GM21717 (cell line): ENCODE measurements at regions not wholly inside any gene's neighbourhood (a gene's known extent, or its start where the extent isn't known, plus 50 kb on each side); places are given as distances from the start of the nearest gene placed in this dataset.

ENCODE experiments used
- ATAC-seq: cut with Tn5 transposase; IDR thresholded peaks from one replicate; pipeline ENCODE4 v1.9.1; 2021; ENCODE audit warnings: mild to moderate bottlenecking, moderate library complexity; ENCODE audit not compliant: unreplicated experiment

DNA sequence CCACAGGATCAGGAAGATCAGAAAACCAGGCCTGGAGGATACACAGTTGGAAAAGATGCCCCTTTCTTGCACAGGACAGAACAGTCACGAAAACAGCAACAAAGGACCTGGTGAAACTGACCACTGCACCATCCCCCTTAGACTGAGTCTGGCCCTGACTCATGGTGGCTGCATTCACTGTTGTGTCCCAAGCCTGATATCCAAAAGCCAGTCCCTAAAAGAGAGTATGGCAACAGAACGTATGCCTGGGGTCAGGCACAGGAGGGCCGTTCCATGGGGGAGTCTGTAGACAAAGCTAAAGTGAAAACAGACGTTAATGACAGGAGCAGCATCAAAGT lies 301.1 kb upstream of the NBEA start:
- ATAC-seq = no peak

DNA sequence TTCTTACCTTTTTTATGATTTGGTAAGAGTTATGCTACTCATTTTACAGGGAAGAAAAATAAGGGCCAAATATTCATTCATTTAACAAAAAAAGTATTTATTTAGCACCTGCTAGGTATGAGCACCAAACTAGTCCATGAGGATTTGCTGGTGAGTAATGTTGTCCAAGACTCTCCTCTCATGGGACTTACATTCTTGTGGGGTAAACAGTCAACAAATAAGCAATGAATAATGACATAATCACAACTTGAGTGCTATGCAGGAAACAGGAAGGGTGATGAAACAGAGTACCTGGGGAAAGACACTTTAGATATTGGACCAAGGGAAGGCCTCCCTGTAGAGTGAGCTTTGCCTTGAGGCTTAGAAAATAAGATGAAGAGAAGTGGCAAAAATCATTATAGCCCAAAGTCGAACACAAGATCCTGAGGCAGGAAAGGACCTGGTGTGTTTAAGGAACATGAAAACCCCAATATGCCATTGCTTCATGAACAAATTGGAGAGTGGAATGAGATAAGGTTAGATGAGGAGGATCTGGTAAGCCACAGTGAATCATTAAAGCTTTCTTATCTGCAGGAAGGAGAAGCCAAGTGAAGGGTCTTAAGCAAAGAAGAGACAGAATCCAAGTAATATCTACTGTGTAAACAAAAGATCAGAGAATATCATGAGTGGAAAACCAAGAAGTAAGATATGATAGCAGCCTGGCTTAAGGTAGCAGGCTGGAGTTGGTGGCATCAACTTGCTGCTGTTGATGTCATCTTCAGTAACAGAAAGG lies 294.5 kb upstream of the NBEA start:
- ATAC-seq = no peak

DNA sequence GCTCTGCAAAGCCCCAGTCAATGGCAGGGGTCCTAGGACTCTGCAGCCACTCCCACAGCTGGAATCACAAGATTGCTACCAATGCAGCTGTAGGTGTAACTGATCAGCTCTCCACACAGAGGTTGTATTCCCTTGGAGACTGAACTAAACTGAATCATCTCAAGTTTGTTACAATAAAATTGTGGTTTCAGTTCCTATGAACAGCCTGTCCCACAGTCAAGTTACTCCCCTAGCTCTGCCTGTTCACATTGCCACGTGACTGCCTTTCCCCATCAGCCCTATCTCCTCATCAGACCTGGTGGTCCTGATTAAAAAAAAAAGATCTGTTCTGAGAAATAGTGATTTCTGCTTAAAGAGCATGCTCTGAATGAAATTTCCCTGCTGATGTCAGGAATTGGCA lies 287.9 kb upstream of the NBEA start:
- no peak for ATAC-seq

DNA sequence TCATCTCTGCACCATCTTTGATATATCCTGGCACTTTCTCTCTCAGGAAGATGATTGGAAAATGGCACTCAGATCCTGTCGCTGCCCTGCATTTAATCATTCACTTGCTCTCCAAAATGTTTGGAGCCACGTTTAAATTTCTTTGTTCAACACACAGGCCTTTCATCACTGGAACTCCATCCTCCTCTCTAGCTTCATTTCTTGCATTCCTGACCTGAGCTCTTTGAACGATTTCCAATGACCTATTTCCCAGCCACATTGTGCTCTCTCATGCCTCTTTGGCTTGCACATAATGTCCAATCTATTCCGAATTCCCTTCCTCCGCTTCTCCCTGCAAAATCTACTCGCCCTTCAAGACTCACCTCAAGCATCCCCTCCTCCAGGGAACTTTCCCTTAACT lies 287.4 kb upstream of the NBEA start:
- ATAC-seq = no peak

DNA sequence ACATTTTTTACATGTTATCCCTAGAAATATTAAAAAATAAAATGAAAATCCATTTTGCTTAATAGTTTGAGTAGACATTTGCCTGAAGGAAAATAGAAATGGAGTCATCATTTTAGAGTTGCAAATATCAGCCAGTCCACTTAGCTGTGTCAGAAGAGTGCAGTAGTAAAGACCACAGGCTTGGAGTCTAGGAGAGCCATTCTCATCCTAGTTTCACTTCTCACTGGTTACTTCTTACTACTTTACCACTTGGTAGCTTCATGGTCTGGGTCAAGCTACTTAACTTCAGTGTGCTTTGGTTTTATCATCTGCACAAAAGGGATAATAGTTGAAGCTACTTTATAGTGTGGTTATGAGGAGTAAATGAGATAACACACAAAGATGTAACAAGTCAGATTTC lies 286.5 kb upstream of the NBEA start:
- ATAC-seq = no peak

DNA sequence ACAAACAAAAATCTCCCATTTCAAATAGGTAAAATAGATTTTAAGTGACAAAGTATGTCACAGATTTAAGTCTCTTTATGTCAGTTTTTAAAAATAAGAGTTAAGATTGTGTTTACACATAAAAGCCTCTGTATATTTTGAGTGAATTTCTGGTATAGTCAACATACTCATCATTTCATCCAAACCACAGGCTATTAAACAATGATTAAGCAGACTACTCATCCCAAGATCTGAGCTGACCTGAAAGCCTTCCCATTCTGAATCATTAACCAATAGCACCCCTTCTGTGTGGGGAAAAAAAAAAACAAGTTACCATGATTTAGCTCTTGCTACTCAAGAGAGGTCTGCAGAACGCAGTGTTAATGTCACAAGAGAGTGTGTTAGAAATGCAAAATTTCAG lies 284.4 kb upstream of the NBEA start:
- ATAC-seq = no peak

DNA sequence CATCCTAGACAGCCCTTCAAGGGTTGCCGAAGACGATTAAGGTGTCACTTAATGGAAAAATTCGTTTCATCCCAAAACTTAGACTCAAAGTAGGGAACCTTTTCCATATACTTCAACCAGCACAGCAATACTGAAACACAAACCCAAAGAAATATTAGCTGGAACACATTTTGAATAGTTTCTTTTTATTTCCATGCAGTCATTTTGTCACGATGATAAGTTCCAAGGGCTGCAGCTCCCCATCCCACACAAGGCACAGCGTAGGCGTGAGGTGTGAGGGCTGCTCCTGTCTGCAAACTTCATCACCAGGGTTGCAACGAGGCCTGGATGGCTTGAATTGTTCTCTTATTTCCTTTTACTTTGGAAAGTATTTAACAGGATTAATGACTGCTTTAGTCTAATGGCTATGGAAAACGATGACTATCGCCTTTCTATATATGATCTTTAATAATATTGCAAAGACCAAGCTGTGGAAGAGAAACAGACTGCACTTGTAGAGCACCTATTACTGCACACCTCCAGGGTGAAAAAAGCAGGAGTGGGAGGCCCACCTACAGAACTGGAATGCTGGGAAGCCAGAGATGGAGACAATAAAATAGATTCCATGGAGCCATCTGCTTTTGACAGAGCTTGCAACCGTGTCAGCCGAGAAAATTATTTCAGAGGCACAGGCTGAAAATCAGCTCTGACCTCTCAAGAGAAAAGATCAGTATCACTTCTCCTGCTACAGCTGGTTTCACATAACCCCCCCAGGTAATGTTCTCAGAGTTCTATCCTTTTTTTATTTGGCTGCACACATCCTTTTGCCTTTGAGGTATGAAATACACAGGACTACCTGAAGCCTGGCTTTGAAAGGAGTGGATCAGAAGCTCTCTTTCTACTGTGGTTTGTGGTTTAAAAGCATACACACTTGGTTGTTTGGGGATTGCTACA lies 274.5 kb upstream of the NBEA start:
- no peak for ATAC-seq

DNA sequence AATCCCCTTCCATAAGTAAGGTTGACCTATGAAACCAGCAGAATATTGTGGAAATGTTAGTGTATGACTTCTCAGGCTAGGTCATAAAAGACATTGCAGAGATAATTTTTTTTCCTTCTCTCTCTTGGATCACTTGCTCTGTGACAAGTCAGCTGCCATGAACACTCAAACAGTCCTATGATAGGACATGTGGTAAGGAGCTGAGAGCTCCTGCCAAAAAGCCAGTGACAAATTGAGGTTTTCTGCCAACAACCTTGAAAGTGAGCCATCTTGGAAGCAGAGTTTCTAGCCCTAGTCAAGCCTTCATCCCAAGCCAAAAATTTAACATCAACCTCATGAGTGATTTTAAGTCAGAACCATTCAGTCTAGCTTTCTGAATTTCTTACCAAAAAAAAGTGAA lies 270.9 kb upstream of the NBEA start:
- ATAC-seq = no peak

DNA sequence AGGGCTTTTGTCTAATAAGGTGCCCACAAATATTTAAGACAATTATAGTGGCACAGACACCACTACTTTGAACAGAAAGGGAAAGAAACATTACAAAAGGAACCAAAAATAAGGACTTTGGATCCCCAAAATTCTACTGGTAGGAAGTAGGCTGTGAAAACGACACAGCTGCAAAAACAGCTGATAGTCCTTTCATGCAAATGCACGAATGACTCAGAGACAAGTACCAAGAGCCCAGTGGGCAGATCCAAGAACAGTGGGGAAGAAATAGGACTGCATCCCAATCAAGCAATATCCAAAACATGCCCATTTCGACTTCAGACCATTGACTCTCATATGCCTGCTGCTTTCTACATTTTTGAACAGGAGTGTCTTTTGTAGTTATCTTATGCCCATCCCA lies 269.4 kb upstream of the NBEA start:
- ATAC-seq = no peak

DNA sequence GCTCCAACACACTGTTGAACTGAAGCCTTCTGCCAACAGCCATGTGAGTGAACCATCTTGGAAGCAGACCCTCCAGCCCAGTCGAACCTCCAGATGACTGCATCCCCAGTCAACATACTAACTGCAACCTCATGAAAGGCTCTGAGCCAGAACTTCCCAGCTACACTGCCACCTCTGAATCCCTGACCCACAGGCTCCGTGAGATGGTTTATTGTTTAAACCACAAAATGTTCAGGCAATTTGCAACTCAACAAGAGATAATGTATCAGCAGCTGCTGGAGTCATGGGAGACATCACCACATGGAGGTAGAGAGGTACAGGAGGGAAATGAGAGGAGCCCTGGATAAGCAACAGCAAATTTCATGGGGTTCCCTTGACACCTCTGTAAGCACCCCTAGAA lies 266.4 kb upstream of the NBEA start:
- no peak for ATAC-seq

DNA sequence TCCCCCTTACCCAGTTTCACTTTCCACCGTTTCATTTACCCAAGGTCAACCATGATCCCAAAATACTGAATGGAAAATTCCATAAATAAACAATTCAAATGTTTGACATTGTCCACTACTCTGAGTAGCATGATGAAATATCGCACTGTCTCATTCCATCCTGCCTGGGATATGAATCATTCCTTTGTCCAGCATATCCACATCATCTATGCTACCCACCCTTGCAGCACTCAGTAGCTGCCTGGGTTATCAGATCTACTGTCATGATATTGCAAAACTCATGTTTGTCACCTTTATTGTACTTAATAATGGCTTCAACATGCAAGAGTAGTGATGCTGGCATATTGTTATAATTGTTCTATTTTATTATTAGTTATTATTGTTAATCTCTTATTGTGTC lies 263.9 kb upstream of the NBEA start:
- no peak for ATAC-seq

DNA sequence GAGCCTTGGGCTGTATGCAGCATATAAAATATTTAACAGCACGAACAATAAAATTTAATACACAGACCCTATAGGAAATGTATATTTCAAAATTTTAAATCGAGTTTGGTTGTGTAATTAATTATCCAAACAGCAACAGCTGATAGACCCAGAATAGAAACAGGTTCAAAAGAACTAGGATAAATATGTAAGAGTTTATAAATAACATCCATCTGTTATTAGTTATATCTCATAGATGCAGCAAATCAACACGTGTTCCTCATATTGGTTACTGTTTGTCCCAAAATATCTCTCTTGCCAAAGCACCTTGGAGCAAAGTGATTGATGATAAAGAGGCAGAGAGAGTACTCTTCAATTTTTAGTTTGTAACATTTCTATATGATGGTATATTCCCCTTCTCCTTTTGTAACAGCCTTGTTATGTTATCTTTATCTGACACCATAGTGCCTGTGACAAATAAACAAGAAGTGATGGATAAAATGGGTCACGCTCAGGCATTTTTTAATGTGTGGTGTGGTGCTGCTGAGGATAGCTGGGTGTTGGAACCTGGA lies 260.6 kb upstream of the NBEA start:
- ATAC-seq = no peak

DNA sequence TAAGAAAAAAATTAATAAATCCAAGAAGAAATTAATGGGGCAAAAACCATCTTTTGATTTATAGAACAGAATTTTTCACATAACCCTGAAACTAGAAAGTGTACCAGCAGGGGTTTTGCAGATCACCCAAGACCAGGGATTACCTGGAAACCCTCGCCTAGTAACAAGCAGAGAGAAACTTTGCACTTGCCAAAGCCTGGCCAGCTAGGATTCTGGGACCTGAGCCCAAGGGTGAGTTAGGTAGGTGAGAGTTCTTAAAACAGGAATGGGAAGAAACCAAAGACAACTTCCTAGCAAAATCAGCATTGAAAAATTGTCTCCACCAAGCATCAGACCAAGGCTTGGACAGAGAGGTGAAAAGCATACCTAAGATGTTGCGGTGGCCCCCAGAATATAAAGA lies 247.0 kb upstream of the NBEA start:
- no peak for ATAC-seq

DNA sequence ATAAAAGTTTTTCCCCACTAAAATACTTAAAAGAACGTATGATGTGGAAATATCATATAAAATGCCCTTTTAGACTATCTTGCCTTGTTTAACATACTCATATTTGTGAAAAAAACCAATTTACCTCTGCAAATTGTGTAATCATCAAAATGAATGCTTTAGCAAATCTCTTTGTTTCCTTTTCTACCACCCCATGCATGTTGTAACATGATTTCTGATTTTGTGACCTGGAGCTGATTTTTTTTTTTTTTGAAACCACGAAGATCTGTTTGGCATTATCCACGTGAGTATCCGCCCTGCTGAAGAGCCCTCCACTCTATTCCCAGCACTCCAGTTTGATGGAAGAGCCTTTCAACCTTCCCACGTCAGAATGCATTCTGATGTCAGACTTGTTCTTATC lies 245.8 kb upstream of the NBEA start:
- no peak for ATAC-seq

DNA sequence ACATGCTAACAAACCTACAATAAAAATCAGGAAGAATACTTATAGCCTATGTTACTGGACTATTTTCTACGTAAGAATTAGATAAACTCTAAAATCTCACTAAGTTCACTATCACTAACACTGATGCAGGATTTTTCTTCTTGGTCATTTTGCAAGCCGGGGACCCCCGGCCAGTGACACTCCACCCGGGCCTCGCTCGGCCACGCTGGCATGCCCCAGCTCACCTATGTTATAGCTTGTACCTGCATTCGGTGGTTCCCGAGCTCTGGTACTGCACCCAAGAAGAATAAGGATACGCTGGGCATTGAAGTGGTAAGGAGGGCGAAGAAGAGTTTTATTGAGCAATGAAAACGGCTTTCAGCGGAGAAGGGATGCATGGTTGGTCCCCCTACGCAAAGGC lies 245.3 kb upstream of the NBEA start:
- no peak for ATAC-seq

DNA sequence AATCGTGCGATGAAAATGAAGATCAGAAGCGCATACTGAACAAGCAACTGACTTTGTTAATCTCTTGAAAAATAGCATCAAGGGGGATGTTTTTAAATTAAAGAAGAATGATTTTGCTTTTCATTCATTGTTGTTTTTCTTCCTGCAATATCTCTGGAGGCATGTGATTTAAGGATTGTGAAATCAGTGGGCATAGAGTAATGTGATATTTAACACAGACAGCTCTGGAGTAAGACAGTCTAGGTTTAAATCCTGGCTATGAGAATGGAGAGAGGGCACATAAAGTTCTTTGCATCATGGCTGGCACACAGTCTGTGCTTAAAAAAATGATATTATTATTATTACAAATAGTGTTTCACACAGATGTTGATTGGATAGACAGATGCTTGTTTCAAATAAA lies 243.1 kb upstream of the NBEA start:
- ATAC-seq = no peak

DNA sequence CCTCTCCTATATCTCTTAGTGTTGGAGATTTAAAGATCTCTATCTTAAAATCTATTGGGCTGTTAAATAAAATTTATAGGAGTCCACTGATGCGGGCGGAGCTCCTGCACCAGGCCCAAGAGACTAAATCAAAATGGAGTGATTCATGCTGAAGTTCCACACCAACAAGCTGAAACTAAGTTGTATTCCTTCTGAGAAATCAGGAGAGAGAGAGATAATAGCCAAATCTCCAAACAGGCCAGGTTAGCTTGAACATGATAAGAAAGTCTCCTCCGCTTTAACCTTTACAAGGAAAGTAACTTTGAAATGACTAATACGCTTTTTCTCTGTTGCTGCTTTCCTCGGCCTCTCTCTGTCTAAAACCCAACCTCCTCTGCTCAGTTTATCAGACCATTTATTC lies 241.9 kb upstream of the NBEA start:
- no peak for ATAC-seq

DNA sequence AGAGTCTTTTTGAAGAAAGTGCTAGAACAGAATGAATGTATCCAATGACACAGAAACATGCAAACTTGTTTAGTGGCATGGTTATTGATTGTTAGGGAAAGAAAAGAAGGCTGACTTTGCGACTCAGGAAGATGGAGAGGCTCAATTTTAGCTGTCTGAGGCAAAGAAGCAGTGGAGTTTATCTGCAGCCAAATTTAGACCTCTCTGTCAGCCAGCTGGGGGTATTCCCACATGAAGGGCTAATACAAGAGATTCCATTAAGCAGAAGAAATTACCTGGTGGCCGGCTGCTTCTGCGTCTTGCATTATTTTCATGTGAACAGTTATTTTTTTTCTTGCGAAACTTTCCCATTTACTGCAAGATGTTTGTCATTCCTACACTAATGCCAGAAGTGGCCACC lies 240.2 kb upstream of the NBEA start:
- no peak for ATAC-seq

DNA sequence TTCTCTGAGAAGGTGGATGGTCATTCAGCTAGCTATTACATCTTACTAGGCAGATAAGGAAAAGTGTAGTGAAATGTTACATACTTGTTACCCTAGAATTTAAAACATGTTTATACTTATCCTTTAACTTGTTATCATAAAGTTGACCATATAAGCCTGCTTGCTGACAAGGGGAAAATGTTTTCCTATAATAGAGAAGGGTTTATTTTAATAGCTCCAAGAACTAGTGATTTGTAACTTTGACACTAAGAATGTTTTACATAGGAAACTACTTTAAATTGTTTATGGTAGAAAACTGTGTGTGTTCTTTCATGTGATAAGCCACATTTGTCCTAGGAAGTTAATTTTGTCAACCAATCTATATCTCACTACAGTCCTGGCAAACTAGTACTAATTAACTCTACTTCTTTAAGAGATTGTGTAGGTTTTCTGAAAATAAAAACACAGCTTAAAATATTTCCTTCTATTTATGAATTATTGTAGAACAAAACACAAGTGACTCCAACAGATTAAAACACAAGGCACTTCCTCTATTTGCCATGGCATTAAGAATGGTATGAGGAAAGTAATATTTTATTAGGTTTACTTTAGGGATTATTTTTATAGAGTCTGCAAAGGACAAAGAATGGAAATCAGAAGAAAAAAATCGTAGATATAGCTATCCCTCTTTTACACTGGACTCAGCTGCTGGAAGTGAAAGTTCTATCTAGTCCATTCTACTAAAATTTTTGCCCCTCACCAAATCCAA lies 233.3 kb upstream of the NBEA start:
- ATAC-seq = no peak

DNA sequence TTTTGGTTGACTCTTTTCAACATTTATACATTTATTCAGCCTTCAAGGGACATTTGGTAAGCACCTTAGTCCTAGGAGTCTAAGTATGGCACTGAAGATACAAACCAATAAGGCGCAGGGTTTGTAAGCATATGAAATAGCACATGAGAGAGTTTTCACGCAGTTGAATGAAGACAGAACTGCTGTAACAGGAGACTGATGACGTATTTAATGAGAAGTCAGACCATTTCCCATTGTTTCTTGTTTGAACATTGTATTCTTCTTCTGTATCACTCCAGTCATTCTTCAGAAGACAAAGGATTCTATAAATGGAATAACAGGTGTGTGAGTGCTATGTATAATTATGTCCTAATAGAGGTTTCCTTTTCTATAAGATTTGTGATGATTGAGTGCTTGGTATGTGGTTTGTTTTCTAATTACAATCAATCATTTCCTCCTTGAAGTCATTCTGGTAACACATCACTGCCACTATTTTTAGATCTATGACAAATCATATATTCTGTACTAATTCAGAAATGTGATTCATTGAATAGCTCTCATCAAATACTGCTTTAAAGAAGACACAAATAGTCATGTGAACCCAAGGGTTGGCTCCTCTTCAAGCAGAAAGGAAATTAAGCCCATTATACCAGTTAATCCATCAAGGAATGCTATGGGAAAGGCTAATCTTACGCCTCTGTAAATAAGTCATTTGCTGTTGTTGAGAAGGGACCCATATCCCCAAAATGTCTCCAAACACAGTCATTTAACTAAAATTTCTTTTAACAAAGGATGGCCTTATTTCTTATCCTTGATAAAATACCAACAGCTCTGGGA lies 222.8 kb upstream of the NBEA start:
- no peak for ATAC-seq

DNA sequence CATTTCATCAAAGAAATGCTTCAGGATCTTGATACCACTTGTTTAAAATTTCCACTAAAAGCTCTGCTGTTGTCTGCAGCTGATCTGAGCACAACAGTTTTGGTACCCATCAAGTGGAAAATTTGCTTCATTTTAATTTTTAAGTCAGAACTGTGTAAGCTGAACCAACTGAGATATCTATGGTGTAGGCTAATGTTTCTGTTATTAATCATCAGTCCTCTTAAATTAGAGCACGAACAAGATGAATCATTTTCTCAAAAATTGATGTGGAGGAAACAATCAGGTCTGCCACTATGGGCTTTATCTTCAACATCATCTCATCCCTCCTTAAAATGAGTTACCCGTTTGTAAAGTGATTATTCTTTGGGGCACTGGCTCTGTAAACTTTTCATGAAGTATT lies 221.5 kb upstream of the NBEA start:
- ATAC-seq = no peak
